Colonic mucosa (tissue), 4 donors: ENCODE measurements at regions not wholly inside any gene's neighbourhood (a gene's known extent, or its start where the extent isn't known, plus 50 kb on each side); places are given as distances from the start of the nearest gene placed in this dataset.

Experiments used
- DNase-seq: peaks from one replicate; pipeline ENCODE4 v3.0.0-alpha.2; 2020
- H3K27ac ChIP-seq: fragments of 200-600 bp; one replicate; pipeline ENCODE4 v1.8.0; 2021
- H3K27me3 ChIP-seq: fragments of 200-600 bp; one replicate; pipeline ENCODE4 v1.8.0; 2021
- H3K36me3 ChIP-seq: fragments of 200-600 bp; one replicate; pipeline ENCODE4 v1.8.0; 2021
- H3K4me1 ChIP-seq: fragments of 200-600 bp; one replicate; pipeline ENCODE4 v1.8.0; 2021; ENCODE audit warnings: mild to moderate bottlenecking
- H3K4me3 ChIP-seq: fragments of 200-600 bp; one replicate; pipeline ENCODE4 v1.8.0; 2021
- H3K9ac ChIP-seq, 2 donors: one replicate each; pipeline ENCODE4 v1.7.0; 2013; ENCODE audit warnings: control low read depth in 2 of 2, low read depth in 2 of 2, low read length in 2 of 2
- H3K9me3 ChIP-seq: fragments of 200-600 bp; one replicate; pipeline ENCODE4 v1.8.0; 2021
- intact Hi-C: fragments of 100-400 bp; cut with DNase I; formaldehyde crosslinking; loops from one replicate; pipeline ENCODE4 v1.14.1; 2022
- TF ChIP-seq, protein P1 (sequence below): fragments of 200-600 bp; IDR thresholded peaks from one replicate; pipeline ENCODE4 v1.8.0; 2022; ENCODE audit warnings: antibody characterized with exemption, mild to moderate bottlenecking
- donor health status: healthy.
- donor health status: DM: no; HTN: no; CAD: no.
- donor health status: DM: no; HTN: no; CAD: no.

DNA sequence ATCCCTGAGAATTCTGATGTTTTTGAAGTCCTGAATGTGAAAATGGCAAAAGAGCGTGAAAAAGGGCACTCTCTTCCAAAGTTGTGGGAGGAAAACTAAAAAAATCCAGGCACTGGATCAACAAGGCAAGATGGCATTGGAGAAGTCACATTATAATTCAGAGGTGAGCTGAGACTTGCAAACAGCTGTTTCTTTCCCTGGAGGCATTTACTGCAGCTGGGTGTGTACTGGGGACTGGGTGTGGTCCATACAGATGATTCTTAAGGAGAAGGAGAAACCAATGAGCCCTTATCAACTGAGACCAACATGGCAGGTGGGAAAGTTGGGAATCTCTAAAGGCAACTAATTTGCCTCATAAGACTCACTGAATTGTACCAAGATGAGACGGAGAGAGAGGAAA, 313.9 kb downstream of the TRIB2 start:
- Histone ChIP-seq H3K9ac (no peak overlapping the region), H3K4me3 (no peak overlapping the region), H3K27me3 (no peaks in the 10 kb centered on the region), H3K27ac (no peak overlapping the region), H3K36me3 (no peaks in the 10 kb centered on the region), H3K9me3 (no peaks in the 10 kb centered on the region), H3K4me1 (no peaks in the 10 kb centered on the region)
- no peak for DNase-seq
- intact Hi-C loops = no loop called here
- TF ChIP-seq, protein P1, sequence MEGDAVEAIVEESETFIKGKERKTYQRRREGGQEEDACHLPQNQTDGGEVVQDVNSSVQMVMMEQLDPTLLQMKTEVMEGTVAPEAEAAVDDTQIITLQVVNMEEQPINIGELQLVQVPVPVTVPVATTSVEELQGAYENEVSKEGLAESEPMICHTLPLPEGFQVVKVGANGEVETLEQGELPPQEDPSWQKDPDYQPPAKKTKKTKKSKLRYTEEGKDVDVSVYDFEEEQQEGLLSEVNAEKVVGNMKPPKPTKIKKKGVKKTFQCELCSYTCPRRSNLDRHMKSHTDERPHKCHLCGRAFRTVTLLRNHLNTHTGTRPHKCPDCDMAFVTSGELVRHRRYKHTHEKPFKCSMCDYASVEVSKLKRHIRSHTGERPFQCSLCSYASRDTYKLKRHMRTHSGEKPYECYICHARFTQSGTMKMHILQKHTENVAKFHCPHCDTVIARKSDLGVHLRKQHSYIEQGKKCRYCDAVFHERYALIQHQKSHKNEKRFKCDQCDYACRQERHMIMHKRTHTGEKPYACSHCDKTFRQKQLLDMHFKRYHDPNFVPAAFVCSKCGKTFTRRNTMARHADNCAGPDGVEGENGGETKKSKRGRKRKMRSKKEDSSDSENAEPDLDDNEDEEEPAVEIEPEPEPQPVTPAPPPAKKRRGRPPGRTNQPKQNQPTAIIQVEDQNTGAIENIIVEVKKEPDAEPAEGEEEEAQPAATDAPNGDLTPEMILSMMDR = no peak

DNA sequence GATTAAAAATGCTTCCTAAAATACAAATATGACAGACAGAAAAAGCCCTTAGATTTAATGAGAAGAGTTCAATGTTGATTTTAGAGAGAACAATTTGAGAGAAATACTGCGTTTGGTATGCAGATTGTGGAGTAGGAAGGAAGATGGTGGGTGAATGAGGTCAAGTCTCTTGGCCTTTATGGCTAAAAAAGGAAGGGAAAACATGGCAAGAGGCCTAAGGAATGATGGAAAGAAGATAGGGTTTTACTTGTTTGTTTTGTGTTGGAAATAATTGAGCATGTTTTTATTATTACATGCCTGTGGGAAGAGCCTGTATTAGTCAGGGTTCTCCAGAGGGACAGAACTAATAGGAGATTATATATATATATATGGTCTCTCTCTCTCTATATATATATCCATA, 318.1 kb downstream of the TRIB2 start:
- no peak for DNase-seq
- TF ChIP-seq, protein P1 = no peak
- intact Hi-C loops = no loop called here
- Histone ChIP-seq H3K27ac (no peak overlapping the region), H3K27me3 (no peaks in the 10 kb centered on the region), H3K4me1 (no peaks in the 10 kb centered on the region), H3K4me3 (no peak overlapping the region), H3K9ac (no peak overlapping the region), H3K36me3 (no peaks in the 10 kb centered on the region), H3K9me3 (no peaks in the 10 kb centered on the region)

DNA sequence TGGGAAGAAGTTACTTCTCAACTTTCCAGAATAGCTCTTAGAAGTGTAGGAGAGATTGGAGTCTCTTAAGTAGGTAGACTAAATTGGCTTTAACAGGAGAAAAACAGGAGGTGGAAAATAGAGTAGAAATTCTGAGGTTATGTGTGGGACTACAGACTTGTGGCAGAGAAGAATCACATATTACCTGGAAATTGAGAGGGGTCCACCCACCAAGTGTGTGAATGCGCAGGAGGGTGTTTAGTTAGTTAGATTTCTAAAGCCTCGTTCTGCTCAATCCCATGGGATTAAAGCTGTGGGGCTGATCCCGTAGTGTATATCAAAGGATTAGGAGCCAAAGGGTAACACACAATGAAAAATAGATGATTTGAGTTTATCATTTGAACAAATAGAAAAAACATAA, 319.1 kb downstream of the TRIB2 start:
- H3K27me3 ChIP-seq = no peaks in the 10 kb centered on the region
- H3K4me1 ChIP-seq = no peaks in the 10 kb centered on the region
- no peaks in the 10 kb centered on the region for H3K36me3 ChIP-seq
- DNase-seq = no peak
- H3K9ac ChIP-seq = no peak overlapping the region
- no peak overlapping the region for H3K4me3 ChIP-seq
- no peak overlapping the region for H3K27ac ChIP-seq
- intact Hi-C loops = no loop called here
- no peaks in the 10 kb centered on the region for H3K9me3 ChIP-seq
- TF ChIP-seq, protein P1 = no peak

DNA sequence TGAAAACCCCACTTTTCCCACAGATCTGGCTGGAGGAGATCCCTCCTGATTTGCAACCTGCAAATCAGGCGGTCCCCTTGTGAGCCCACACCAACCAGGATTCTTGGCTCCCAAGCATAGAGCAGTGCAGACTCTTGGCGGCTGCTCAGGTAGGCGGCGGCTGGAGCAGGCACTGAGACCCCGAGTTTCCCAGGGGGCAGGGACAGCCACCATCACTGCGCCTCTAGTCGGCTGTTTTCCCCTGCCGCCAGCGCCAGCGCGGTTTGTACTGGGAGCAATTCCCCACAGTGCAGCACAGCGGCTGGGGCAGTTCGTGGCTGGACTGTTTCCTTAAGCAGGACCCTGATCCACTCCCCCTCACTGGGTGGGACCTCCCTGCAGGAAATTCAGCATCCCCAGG, 323.3 kb downstream of the TRIB2 start:
- intact Hi-C loops = no loop called here
- Histone ChIP-seq H3K9me3 (no peaks in the 10 kb centered on the region), H3K27me3 (no peaks in the 10 kb centered on the region), H3K4me3 (no peak overlapping the region), H3K9ac (no peak overlapping the region), H3K27ac (no peak overlapping the region), H3K4me1 (no peaks in the 10 kb centered on the region), H3K36me3 (no peaks in the 10 kb centered on the region)
- TF ChIP-seq, protein P1 = no peak
- no peak for DNase-seq

DNA sequence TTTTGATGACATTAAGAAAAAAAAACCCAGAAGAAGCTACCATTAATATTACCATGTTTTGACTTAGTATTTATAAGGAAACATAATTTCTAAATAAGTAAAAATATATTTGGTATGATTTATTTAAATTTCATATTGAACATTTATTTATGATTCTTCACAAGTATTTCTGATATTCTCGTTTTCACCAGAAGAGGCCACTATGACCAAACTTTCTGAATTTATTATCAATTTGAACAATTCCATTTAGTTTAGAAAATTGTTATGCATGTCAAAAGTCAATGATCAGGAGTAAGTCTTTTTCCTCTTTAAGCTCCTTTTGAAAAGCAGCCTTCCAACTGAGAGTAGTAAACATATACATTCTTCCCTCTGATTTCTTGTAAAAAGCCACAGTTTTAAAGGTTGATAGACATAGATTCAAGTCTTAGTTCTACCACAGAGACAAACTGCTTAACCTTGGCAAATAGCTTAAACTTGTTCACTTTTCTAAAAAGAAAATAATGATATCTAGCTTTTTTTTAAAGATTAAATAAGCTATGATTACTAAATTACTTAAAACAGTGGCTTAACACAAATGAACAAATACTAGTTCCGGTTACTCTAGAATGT, 329.9 kb downstream of the TRIB2 start:
- no peak for DNase-seq
- H3K9me3 ChIP-seq = no peaks in the 10 kb centered on the region
- H3K4me3 ChIP-seq = no peak overlapping the region
- no peaks in the 10 kb centered on the region for H3K27me3 ChIP-seq
- H3K9ac ChIP-seq = no peak overlapping the region
- H3K4me1 ChIP-seq = no peaks in the 10 kb centered on the region
- TF ChIP-seq, protein P1 = no peak
- H3K36me3 ChIP-seq = no peaks in the 10 kb centered on the region
- no peak overlapping the region for H3K27ac ChIP-seq
- intact Hi-C loops = no loop called here
